ACC112 (cell line): ENCODE measurements at regions not wholly inside any gene's neighbourhood (a gene's known extent, or its start where the extent isn't known, plus 50 kb on each side); places are given as distances from the start of the nearest gene placed in this dataset.

Experiments used
- H2AFZ ChIP-seq: fragments of 200-600 bp; sonication (generic); one replicate; pipeline ENCODE4 v1.6.0; 2017; ENCODE audit warnings: antibody characterized with exemption, low read length; ENCODE audit not compliant: unreplicated experiment
- H3K27ac ChIP-seq: fragments of 200-600 bp; sonication (generic); 2 replicates; pipeline ENCODE4 v1.5.1; 2014; ENCODE audit warnings: low read depth, mild to moderate bottlenecking, antibody characterized with exemption, low read length, moderate library complexity
- H3K27me3 ChIP-seq: fragments of 200-600 bp; sonication (generic); 2 replicates; pipeline ENCODE4 v1.6.1; 2014; ENCODE audit warnings: mild to moderate bottlenecking, antibody characterized with exemption, low read length, moderate library complexity, mixed read lengths; ENCODE audit not compliant: insufficient read depth
- H3K36me3 ChIP-seq: fragments of 200-600 bp; sonication (generic); 2 replicates; pipeline ENCODE4 v1.6.1; 2016; ENCODE audit warnings: mild to moderate bottlenecking, antibody characterized with exemption, low read length, moderate library complexity, mixed read lengths; ENCODE audit not compliant: insufficient read depth
- H3K4me1 ChIP-seq: fragments of 200-600 bp; sonication (generic); one replicate; pipeline ENCODE4 v1.6.1; 2016; ENCODE audit warnings: low read length, mixed read lengths; ENCODE audit not compliant: insufficient read depth, unreplicated experiment, control insufficient read depth
- H3K4me3 ChIP-seq: fragments of 200-600 bp; sonication (generic); 2 replicates; pipeline ENCODE4 v1.5.1; 2014; ENCODE audit warnings: mild to moderate bottlenecking, low read depth, low read length
- H3K79me2 ChIP-seq: fragments of 200-600 bp; sonication (generic); one replicate; pipeline ENCODE4 v1.6.0; 2016; ENCODE audit warnings: low read length; ENCODE audit not compliant: control insufficient read depth, unreplicated experiment, insufficient read depth

DNA sequence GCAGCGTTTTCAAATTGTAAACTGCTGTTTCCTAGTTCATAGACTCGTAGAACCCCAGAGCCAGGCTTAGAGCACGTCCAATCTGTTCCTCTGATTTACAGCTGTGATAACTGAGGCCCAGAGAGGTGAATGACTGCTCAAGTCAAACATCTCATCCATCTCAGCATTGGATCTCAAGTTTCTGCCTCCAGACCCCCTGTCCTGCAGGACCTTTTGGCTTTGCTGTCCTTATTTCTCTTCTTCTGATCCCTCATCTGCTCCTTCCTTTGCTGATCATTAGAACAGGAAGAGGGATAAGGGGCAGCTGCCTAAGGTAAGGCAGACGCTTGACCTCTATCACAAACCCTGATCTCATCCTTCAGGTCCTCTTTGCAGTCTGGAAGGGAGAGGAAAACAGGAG is 58.5 kb upstream of the CREB1 start:
- Histone ChIP-seq H3K4me1 (peaks cover 33% of the 10 kb centered on the region), H3K27ac (no peak overlapping the region), H3K79me2 (no peaks in the 10 kb centered on the region), H3K4me3 (no peak overlapping the region), H3K27me3 (no peaks in the 10 kb centered on the region), H3K36me3 (no peaks in the 10 kb centered on the region), H2AFZ (no peak overlapping the region)

GRCh38 chr2:207472343-207473048 is 57.3 kb upstream of the CREB1 start:
- peak overlapping the region; percentile 76 for H2AFZ ChIP-seq
- peaks cover 31% of the 10 kb centered on the region for H3K4me1 ChIP-seq
- no peaks in the 10 kb centered on the region for H3K36me3 ChIP-seq
- H3K27ac ChIP-seq: peak overlapping the region; percentile 56
- H3K79me2 ChIP-seq: no peaks in the 10 kb centered on the region
- no peaks in the 10 kb centered on the region for H3K27me3 ChIP-seq
- peak overlapping the region; percentile 22; the same call in 1 of the 2 replicates for H3K4me3 ChIP-seq

DNA sequence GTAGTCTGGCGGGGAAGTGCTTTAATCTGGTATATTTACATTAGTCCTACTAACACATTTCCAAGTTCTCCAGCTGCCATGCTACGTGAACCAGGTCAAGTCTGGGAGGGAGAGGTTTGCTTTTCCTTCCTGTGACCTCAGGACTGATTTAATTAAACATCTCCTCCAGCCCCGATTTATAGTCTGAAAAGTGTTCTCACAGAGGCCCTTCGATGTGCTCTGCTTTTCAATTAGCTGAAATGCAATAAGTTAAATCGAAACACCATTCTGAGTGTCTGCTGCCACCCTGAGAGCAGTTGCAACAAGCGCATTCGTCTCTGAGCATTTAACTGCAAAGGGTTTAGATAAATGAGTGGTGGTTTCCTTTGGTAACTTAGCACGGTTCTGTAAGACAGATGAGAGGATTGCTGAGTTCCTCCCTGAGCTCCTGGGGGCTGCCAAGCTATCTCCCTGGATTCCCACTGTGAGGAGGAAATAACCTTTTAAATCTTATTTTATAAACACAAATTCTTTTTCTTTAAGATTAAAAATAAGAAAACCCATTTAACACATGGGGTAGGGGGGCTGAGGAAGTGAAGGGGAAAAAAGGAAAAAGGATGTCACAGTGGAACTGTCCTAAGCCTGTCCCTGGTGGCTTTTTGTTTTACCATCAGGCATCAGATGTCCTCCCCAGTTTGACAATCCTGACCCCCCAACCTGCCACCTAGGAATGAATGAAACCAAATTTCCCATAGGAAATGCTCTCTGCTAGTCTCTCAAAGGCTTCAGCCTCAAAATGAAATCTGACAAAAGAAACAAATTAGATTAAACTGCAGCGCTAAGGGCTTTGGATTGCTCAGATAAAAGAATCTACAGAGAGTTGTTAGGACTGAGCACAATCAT is 56.5 kb upstream of the CREB1 start:
- peak overlapping the region; percentile 76 for H2AFZ ChIP-seq
- H3K27ac ChIP-seq: peak overlapping the region; percentile 56
- H3K4me3 ChIP-seq: peak overlapping the region; percentile 22; the same call in 1 of the 2 replicates
- H3K4me1 ChIP-seq: peaks cover 24% of the 10 kb centered on the region
- H3K36me3 ChIP-seq: no peaks in the 10 kb centered on the region
- no peaks in the 10 kb centered on the region for H3K27me3 ChIP-seq
- H3K79me2 ChIP-seq: no peaks in the 10 kb centered on the region

GRCh38 chr2:207473931-207474235 is 55.9 kb upstream of the CREB1 start:
- H3K27me3 ChIP-seq: no peaks in the 10 kb centered on the region
- peaks cover 24% of the 10 kb centered on the region for H3K4me1 ChIP-seq
- H3K4me3 ChIP-seq: no peak overlapping the region
- H3K27ac ChIP-seq: no peak overlapping the region
- H3K36me3 ChIP-seq: no peaks in the 10 kb centered on the region
- H3K79me2 ChIP-seq: no peaks in the 10 kb centered on the region
- H2AFZ ChIP-seq: peak overlapping the region; percentile 20

DNA sequence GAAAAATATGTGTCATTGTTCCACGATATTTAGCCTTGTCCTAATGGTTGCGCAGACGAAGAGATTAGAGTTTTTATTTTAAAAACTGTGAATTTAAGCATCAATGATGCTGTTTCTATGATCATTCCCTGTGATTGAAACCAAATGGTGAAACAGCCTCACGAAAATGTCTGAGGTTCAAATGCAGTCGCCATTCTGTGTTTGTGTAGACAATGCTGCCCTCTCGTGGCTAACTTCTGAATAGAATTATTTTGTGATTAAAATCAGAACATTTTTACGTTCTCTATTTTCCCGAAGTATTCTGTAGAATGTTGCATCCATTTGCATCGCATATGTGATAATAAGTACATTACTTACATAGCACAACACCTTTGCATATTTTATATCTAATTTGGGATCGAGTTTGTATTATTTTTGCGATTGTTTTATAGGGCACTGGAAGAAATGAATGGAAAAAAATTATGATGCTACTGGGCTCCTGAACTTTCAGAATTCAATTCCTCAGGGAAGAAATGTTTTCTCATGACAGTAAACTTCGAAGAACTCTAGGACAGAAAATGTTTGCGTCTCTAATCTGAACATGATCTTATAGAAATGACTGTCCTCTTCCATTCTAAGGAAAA is 54.8 kb upstream of the CREB1 start:
- Histone ChIP-seq H3K27me3 (no peaks in the 10 kb centered on the region), H3K4me1 (peaks cover 31% of the 10 kb centered on the region), H3K36me3 (no peaks in the 10 kb centered on the region), H2AFZ (peak overlapping the region; percentile 91), H3K27ac (peak overlapping the region; percentile 24), H3K4me3 (peak overlapping the region; percentile 57), H3K79me2 (no peaks in the 10 kb centered on the region)

DNA sequence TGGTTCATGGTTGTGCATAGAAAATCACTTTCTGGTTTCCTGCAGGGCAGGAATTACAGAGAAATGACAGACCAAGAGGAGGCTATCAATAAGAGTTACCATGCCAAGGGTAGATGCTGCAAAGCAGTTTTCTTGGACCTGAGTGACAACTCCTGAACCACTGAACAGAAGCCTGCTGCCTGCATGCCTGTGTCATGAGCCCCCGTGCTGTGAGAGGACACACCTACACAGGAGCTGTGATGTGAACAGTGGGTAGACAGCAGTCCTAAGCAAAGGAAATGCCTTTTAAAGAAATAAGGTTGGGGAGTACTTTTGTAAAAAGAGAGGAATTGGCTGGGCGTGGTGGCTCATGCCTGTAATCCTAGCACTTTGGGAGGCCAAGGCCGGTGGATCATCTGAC is 54.2 kb upstream of the CREB1 start:
- H3K36me3 ChIP-seq: no peaks in the 10 kb centered on the region
- H3K4me3 ChIP-seq: peak overlapping the region; percentile 57
- H3K27ac ChIP-seq: peak overlapping the region; percentile 24
- no peaks in the 10 kb centered on the region for H3K27me3 ChIP-seq
- peaks cover 31% of the 10 kb centered on the region for H3K4me1 ChIP-seq
- no peaks in the 10 kb centered on the region for H3K79me2 ChIP-seq
- H2AFZ ChIP-seq: peak overlapping the region; percentile 91

GRCh38 chr2:207477896-207478295 is 51.9 kb upstream of the CREB1 start:
- Histone ChIP-seq H3K4me3 (no peak overlapping the region), H3K27ac (no peak overlapping the region), H3K36me3 (no peaks in the 10 kb centered on the region), H3K4me1 (peaks cover 30% of the 10 kb centered on the region), H2AFZ (no peak overlapping the region), H3K79me2 (no peaks in the 10 kb centered on the region), H3K27me3 (no peaks in the 10 kb centered on the region)

- Histone ChIP-seq H3K36me3 (no peaks in the 10 kb centered on the region), H3K4me1 (peaks cover 32% of the 10 kb centered on the region), H2AFZ (no peak overlapping the region)
Measured at GRCh38 chr2:207478572-207478971, 51.2 kb upstream of the CREB1 start.

DNA sequence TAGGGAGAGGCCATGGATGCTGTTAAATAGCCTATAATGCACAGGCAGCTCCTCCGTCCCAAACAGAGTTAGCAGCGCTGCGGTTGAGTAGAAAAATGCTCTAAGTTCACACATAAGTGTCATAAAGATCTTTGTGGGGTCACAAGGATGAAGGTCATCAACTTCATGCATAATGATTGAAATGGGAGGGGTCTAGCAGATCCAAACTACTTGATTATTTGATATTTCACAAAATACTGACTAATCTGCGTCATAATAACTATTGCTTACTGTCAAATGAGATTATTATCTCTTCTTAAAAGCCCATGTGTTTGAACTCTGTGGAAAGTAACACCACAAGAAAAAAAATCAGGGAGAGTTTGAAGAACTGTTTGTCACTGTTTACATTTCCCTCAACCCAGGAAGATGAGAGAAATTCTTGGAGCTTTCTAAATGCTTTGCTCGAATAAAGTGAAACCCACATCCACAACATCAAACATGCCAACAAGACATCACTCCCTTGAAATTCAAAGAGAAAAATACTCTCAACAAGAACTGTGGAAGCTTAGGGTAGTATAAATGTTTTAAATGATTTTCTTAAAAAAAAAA is 50.5 kb upstream of the CREB1 start:
- H2AFZ ChIP-seq: no peak overlapping the region
- H3K27me3 ChIP-seq: no peaks in the 10 kb centered on the region
- H3K4me1 ChIP-seq: peaks cover 32% of the 10 kb centered on the region
- no peaks in the 10 kb centered on the region for H3K79me2 ChIP-seq
- H3K4me3 ChIP-seq: no peak overlapping the region
- H3K36me3 ChIP-seq: no peaks in the 10 kb centered on the region
- H3K27ac ChIP-seq: no peak overlapping the region

More at GRCh38 chr2:207478572-207478971, 51.2 kb upstream of the CREB1 start:
- H3K4me3 ChIP-seq: no peak overlapping the region
- H3K27ac ChIP-seq: no peak overlapping the region
- H3K79me2 ChIP-seq: no peaks in the 10 kb centered on the region
- no peaks in the 10 kb centered on the region for H3K27me3 ChIP-seq
